Lower lobe of right lung (tissue), 2 donors: ENCODE measurements at regions not wholly inside any gene's neighbourhood (a gene's known extent, or its start where the extent isn't known, plus 50 kb on each side); places are given as distances from the start of the nearest gene placed in this dataset.

Experiments used
- ATAC-seq, 2 donors: fragments of 200-7000 bp; cut with Tn5 transposase; one replicate each; pipeline ENCODE4 v1.9.1; 2020 to 2022; ENCODE audit warnings: mild to moderate bottlenecking in 2 of 2, moderate library complexity in 2 of 2
- DNase-seq: peaks from one replicate; pipeline ENCODE4 v3.0.0-alpha.2; 2020
- H3K27ac ChIP-seq: fragments of 200-600 bp; one replicate; pipeline ENCODE4 v1.8.0; 2022
- H3K27me3 ChIP-seq: fragments of 200-600 bp; one replicate; pipeline ENCODE4 v1.8.0; 2022; ENCODE audit warnings: low read depth
- H3K36me3 ChIP-seq: fragments of 200-600 bp; one replicate; pipeline ENCODE4 v1.8.0; 2022; ENCODE audit warnings: mild to moderate bottlenecking
- H3K4me1 ChIP-seq: fragments of 200-600 bp; one replicate; pipeline ENCODE4 v1.8.0; 2022
- H3K4me3 ChIP-seq: fragments of 200-600 bp; one replicate; pipeline ENCODE4 v1.8.0; 2022; ENCODE audit warnings: mild to moderate bottlenecking
- H3K9me3 ChIP-seq: fragments of 200-600 bp; one replicate; pipeline ENCODE4 v1.8.0; 2022
- intact Hi-C: fragments of 100-400 bp; cut with DNase I; formaldehyde crosslinking; loops from one replicate; pipeline ENCODE4 v1.11.0; 2022
- TF ChIP-seq, protein P1 (sequence below): fragments of 200-600 bp; IDR thresholded peaks from one replicate; pipeline ENCODE4 v1.8.0; 2022; ENCODE audit warnings: antibody characterized with exemption, mild to moderate bottlenecking
- donor health status: DM: no; HTN: yes; CAD: no; lungs with severe emphysema.

DNA sequence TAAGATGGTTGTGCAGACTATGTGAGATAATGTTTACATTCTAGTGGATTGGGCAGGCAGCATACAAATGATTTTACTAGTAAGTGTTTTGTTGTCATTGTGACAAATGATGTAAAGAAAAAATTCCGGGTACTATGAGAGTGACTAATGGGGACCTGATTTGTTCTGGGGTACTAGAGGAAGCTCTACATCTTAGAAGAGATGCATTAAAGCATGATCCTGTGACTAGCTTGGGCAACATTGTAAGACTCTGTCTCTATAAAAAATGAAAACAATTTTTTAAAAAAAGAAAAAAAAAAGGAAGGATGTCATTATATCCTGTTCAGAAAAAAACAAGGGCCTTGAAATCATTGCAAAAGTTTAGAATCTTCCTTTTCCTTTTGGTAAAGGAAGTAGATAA is 58.1 kb upstream of the MYRIP start:
- TF ChIP-seq, protein P1, sequence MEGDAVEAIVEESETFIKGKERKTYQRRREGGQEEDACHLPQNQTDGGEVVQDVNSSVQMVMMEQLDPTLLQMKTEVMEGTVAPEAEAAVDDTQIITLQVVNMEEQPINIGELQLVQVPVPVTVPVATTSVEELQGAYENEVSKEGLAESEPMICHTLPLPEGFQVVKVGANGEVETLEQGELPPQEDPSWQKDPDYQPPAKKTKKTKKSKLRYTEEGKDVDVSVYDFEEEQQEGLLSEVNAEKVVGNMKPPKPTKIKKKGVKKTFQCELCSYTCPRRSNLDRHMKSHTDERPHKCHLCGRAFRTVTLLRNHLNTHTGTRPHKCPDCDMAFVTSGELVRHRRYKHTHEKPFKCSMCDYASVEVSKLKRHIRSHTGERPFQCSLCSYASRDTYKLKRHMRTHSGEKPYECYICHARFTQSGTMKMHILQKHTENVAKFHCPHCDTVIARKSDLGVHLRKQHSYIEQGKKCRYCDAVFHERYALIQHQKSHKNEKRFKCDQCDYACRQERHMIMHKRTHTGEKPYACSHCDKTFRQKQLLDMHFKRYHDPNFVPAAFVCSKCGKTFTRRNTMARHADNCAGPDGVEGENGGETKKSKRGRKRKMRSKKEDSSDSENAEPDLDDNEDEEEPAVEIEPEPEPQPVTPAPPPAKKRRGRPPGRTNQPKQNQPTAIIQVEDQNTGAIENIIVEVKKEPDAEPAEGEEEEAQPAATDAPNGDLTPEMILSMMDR, result no peak
- Histone ChIP-seq H3K27ac (no peak overlapping the region), H3K36me3 (no peaks in the 10 kb centered on the region), H3K4me3 (no peak overlapping the region), H3K4me1 (no peaks in the 10 kb centered on the region), H3K9me3 (no peaks in the 10 kb centered on the region), H3K27me3 (no peaks in the 10 kb centered on the region)
- DNase-seq (no peak), ATAC-seq (no peak)
- intact Hi-C loops, result no loop called here

DNA sequence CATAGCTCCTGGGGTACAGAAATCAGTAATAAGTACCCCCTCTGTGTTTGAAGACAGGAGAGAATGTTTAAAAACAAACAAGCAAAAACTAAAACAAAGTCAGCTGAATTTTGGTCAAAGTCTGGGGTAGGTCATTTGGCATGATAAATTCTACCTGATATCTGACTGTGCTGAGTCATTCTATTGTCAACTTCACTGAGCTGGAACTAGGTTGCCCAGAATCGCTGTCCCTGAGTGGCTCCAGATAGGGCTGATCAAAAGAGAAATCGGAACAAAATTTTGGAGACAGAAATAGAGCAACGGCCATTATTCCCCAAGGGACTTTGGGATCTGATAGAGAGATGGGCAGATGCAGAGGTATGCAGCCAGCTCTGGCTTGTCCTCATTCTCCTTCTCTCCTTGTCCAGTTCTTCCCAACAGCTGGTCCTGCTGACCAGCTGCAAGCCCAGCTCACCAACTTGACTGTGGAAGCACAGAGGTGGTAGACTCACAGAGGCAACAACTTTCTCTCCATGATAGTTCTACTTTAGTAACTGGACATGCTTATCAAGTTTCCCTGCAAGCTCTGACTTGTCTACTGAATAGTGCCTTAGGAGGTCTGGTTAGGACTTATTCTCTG is 57.3 kb upstream of the MYRIP start:
- H3K4me1 ChIP-seq, result no peaks in the 10 kb centered on the region
- ATAC-seq, result no peak
- no peaks in the 10 kb centered on the region for H3K36me3 ChIP-seq
- intact Hi-C loops, result no loop called here
- no peaks in the 10 kb centered on the region for H3K27me3 ChIP-seq
- no peak for DNase-seq
- TF ChIP-seq, protein P1, result no peak
- no peak overlapping the region for H3K27ac ChIP-seq
- no peak overlapping the region for H3K4me3 ChIP-seq
- H3K9me3 ChIP-seq, result no peaks in the 10 kb centered on the region

DNA sequence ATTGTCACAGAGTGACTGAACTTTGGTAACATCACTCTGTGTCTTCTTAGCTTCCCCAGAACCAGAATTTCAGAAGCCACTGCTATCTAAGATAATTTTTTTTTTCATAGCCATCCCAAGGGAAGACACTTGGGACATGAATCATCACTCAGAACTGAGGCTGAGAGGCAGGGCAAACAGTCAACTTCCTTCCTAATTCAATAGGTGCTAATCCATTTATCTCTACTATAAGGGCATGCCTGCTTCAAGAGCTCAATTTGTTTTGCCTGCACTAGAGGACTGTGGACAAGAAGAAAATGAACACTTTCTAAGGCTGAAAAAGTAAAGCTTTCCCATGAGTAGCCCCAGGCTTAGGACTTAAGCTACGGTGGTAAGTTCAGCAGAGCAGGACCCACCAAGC is 56.7 kb upstream of the MYRIP start:
- ATAC-seq, result no peak
- Histone ChIP-seq H3K27ac (no peak overlapping the region), H3K4me3 (no peak overlapping the region), H3K9me3 (no peaks in the 10 kb centered on the region), H3K36me3 (no peaks in the 10 kb centered on the region), H3K4me1 (no peaks in the 10 kb centered on the region), H3K27me3 (no peaks in the 10 kb centered on the region)
- intact Hi-C loops, result no loop called here
- TF ChIP-seq, protein P1, result no peak
- DNase-seq, result no peak

DNA sequence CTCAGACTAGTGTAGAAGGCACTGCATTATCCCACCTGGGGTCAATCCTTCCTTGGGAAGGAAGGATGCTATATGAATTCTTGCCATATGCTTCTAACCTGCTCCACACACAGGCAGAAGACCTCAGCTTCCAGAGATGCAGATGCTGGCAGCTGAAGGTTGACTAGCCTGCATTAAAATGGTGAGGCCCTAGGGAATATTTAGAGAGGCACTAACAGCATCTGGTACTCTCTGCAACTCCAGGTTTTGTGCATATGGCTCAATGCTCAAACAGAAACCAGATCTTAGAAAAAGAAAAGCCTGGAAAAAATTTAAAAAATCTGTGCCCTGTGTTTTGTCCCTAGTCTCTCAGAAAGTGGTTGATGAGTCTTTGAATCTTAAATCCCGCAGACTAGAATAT is 56.0 kb upstream of the MYRIP start:
- H3K36me3 ChIP-seq, result no peaks in the 10 kb centered on the region
- no peaks in the 10 kb centered on the region for H3K9me3 ChIP-seq
- TF ChIP-seq, protein P1, result no peak
- DNase-seq (no peak), ATAC-seq (no peak)
- no peak overlapping the region for H3K27ac ChIP-seq
- intact Hi-C loops, result no loop called here
- H3K4me1 ChIP-seq, result no peaks in the 10 kb centered on the region
- no peak overlapping the region for H3K4me3 ChIP-seq
- H3K27me3 ChIP-seq, result no peaks in the 10 kb centered on the region

DNA sequence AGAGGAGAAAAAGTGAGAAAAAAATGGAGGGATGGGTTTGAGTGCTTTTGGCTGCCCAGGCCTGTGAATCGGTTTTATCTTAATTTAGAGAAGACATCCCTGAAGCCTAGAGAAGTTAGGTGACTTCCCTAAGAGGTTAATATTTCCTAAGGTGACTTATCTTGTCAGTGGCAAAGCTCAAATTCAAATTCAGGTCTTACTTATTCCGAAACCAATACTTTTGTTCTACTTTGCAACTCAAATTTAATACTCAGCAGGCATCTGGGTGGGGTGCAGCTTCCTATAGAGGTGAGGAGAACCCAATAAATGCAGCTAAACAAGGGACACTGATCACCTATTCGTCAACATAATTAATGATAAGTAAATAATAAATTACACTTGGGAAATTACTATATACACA is 54.9 kb upstream of the MYRIP start:
- TF ChIP-seq, protein P1, result no peak
- ATAC-seq (no peak), DNase-seq (no peak)
- no peaks in the 10 kb centered on the region for H3K9me3 ChIP-seq
- H3K27me3 ChIP-seq, result no peaks in the 10 kb centered on the region
- no peaks in the 10 kb centered on the region for H3K4me1 ChIP-seq
- H3K27ac ChIP-seq, result no peak overlapping the region
- no peaks in the 10 kb centered on the region for H3K36me3 ChIP-seq
- intact Hi-C loops, result no loop called here
- no peak overlapping the region for H3K4me3 ChIP-seq

DNA sequence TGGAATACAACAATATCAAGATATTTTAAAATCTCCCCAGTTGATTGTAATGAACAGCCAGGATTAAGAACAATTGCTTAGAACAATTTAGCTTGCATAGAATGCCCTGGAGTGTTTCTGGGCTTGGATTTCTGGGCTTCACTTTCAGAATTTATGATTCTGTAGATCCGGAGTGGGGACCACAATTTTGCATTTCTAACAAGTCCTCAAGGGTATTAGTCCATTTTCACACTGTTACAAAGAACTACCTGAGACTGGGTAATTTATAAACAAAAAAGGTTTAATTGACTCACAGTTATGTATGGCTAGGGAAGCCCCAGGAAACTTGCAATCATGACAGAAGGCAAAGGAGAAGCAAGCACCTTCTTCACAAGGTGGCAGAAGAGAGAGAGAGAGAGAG is 54.3 kb upstream of the MYRIP start:
- DNase-seq (no peak), ATAC-seq (no peak)

More for the DNA sequence above, 54.3 kb upstream of the MYRIP start:
- H3K4me1 ChIP-seq, result no peaks in the 10 kb centered on the region
- H3K36me3 ChIP-seq, result no peaks in the 10 kb centered on the region
- no peak overlapping the region for H3K27ac ChIP-seq
- H3K4me3 ChIP-seq, result no peak overlapping the region
- intact Hi-C loops, result no loop called here
- no peaks in the 10 kb centered on the region for H3K9me3 ChIP-seq
- TF ChIP-seq, protein P1, result no peak
- no peaks in the 10 kb centered on the region for H3K27me3 ChIP-seq
